ENCODE measurements at regions not wholly inside any gene's neighbourhood (a gene's known extent, or its start where the extent isn't known, plus 50 kb on each side); places are given as distances from the start of the nearest gene placed in this dataset.

DNA sequence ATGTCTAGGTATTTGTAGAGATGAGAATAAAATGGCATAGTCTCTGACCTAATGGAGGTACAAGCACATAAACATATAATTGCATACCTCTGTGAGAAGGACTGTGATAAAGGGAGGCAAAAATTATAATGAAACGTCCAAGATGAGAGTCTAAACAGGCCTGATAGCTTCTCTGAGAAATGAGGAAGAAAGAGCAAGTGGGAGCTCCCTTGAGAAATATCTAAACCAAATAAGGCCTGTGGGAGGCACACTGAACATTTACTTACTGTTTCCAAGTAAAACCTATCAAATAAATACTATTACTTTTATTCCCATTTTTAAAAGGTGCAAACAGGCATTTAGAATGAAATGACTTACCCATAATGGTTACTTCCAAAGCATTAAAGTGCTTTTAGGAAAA, 125.6 kb upstream of the PAPPA start:
- TF ChIP-seq, protein P1, sequence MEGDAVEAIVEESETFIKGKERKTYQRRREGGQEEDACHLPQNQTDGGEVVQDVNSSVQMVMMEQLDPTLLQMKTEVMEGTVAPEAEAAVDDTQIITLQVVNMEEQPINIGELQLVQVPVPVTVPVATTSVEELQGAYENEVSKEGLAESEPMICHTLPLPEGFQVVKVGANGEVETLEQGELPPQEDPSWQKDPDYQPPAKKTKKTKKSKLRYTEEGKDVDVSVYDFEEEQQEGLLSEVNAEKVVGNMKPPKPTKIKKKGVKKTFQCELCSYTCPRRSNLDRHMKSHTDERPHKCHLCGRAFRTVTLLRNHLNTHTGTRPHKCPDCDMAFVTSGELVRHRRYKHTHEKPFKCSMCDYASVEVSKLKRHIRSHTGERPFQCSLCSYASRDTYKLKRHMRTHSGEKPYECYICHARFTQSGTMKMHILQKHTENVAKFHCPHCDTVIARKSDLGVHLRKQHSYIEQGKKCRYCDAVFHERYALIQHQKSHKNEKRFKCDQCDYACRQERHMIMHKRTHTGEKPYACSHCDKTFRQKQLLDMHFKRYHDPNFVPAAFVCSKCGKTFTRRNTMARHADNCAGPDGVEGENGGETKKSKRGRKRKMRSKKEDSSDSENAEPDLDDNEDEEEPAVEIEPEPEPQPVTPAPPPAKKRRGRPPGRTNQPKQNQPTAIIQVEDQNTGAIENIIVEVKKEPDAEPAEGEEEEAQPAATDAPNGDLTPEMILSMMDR (IDR thresholded peaks at IDR 0.05): no peak
- TF ChIP-seq ZFX (IDR thresholded peaks at IDR 0.05; ENCODE audit: borderline replicate concordance): no peak

All from 22Rv1 (cell line).